Erythroblast (primary cell): ENCODE measurements at regions not wholly inside any gene's neighbourhood (a gene's known extent, or its start where the extent isn't known, plus 50 kb on each side); places are given as distances from the start of the nearest gene placed in this dataset.

Experiments
- GATA1 ChIP-seq: IDR thresholded peaks from 2 replicates; pipeline ENCODE4 v1.6.1; 2011; ENCODE audit warnings: low read depth, mild to moderate bottlenecking, control low read depth, low read length, moderate library complexity
- POLR2A ChIP-seq: IDR thresholded peaks from 2 replicates; pipeline ENCODE4 v1.6.1; 2011; ENCODE audit warnings: mild to moderate bottlenecking, low read length

- TF ChIP-seq POLR2A: no peak
- no peak for TF ChIP-seq GATA1
Observed at GRCh38 chr20:53846640-53847039, 223.8 kb downstream of the BCAS1 start.
